Mammary epithelial cell (primary cell): ENCODE measurements at regions not wholly inside any gene's neighbourhood (a gene's known extent, or its start where the extent isn't known, plus 50 kb on each side); places are given as distances from the start of the nearest gene placed in this dataset.

ENCODE experiments used
- CTCF ChIP-seq, 2 donors: IDR thresholded peaks in 1 of 2; conservative IDR thresholded peaks in 1 of 2; 2 replicates each; pipeline ENCODE4 v1.5.1; 2011 to 2012; ENCODE audit warnings: inconsistent platforms in 2 of 2, low read length in 2 of 2, mild to moderate bottlenecking in 2 of 2, control low read depth in 1 of 2, low read depth in 1 of 2; ENCODE audit not compliant: insufficient read depth in 1 of 2; ENCODE audit errors: extremely low read depth in 1 of 2
- EZH2 ChIP-seq: IDR thresholded peaks from 2 replicates; pipeline ENCODE4 v1.6.1; 2012; ENCODE audit warnings: low read length, inconsistent platforms, borderline replicate concordance

- TF ChIP-seq CTCF (conservative IDR thresholded peaks at IDR 0.05 in 1 of 2, IDR thresholded peaks at IDR 0.05 in 1 of 2; ENCODE audit: extremely low read depth in 1 of 2, insufficient read depth in 1 of 2, low read depth in 1 of 2, low read length in 2 of 2) (no peak), EZH2 (no peak)
These were observed 215.2 kb upstream of the TFPI start for GRCh38 chr2:187769437-187769836.
